Liver (tissue), 8 donors: ENCODE measurements at regions not wholly inside any gene's neighbourhood (a gene's known extent, or its start where the extent isn't known, plus 50 kb on each side); places are given as distances from the start of the nearest gene placed in this dataset.

Source experiments
- DNase-seq: peaks from one replicate; pipeline ENCODE4 v3.0.0-alpha.2; 2017; ENCODE audit warnings: low spot score
- H3K27ac ChIP-seq, 2 donors: one replicate each; pipeline ENCODE4 v1.7.0; 2013; ENCODE audit warnings: inconsistent platforms in 2 of 2, low read length in 2 of 2, control low read depth in 1 of 2, low read depth in 1 of 2, mild to moderate bottlenecking in 1 of 2
- H3K27me3 ChIP-seq, 4 donors: one replicate each; pipeline versions ENCODE4 v1.6.1 to v1.7.0; 2013; ENCODE audit warnings: low read length in 3 of 4, inconsistent platforms in 1 of 4, mild to moderate bottlenecking in 1 of 4, moderate library complexity in 1 of 4; ENCODE audit not compliant: control insufficient read depth in 4 of 4, insufficient read depth in 4 of 4
- H3K36me3 ChIP-seq, 4 donors: one replicate each; pipeline versions ENCODE4 v1.6.1 to v1.7.0; 2013; ENCODE audit warnings: low read length in 3 of 4, mild to moderate bottlenecking in 3 of 4, low read depth in 1 of 4, moderate library complexity in 1 of 4; ENCODE audit not compliant: control insufficient read depth in 4 of 4, insufficient read depth in 3 of 4
- H3K4me1 ChIP-seq, 4 donors: one replicate each; pipeline versions ENCODE4 v1.6.1 to v1.7.0; 2013; ENCODE audit warnings: low read length in 3 of 4, mild to moderate bottlenecking in 3 of 4, moderate library complexity in 1 of 4; ENCODE audit not compliant: control insufficient read depth in 4 of 4, insufficient read depth in 4 of 4
- H3K4me3 ChIP-seq, 3 donors: one replicate each; pipeline versions ENCODE4 v1.6.1 to v1.7.0; 2013; ENCODE audit warnings: low read length in 3 of 3, control low read depth in 1 of 3, low read depth in 1 of 3, mild to moderate bottlenecking in 1 of 3
- H3K9ac ChIP-seq, 2 donors: one replicate each; pipeline ENCODE4 v1.7.0; 2013; ENCODE audit warnings: low read length in 2 of 2, mild to moderate bottlenecking in 2 of 2, moderate library complexity in 2 of 2, control low read depth in 1 of 2, low read depth in 1 of 2
- H3K9me3 ChIP-seq, 4 donors: one replicate each; pipeline versions ENCODE4 v1.6.1 to v1.7.0; 2013; ENCODE audit warnings: low read length in 3 of 4; ENCODE audit not compliant: control insufficient read depth in 4 of 4
- ATF3 ChIP-seq: IDR thresholded peaks from 2 replicates; pipeline ENCODE4 v1.6.1; 2016; ENCODE audit warnings: antibody characterized with exemption
- FOXA1 ChIP-seq: IDR thresholded peaks from 2 replicates; pipeline ENCODE4 v1.6.1; 2016; ENCODE audit warnings: antibody characterized with exemption
- GABPA ChIP-seq, 2 donors: IDR thresholded peaks in 1 of 2; conservative IDR thresholded peaks in 1 of 2; 2 replicates each; pipeline ENCODE4 v1.6.1; 2016; ENCODE audit warnings: antibody characterized with exemption in 2 of 2, mild to moderate bottlenecking in 1 of 2, moderate library complexity in 1 of 2
- JUND ChIP-seq, 2 donors: IDR thresholded peaks; 2 replicates each; pipeline ENCODE4 v1.6.1; 2016; ENCODE audit warnings: antibody characterized with exemption in 2 of 2
- RXRA ChIP-seq, 2 donors: IDR thresholded peaks; 2 replicates each; pipeline ENCODE4 v1.6.1; 2017 to 2018; ENCODE audit warnings: antibody characterized with exemption in 2 of 2, mild to moderate bottlenecking in 1 of 2
- SP1 ChIP-seq: IDR thresholded peaks from 2 replicates; pipeline ENCODE4 v1.6.1; 2018; ENCODE audit warnings: antibody characterized with exemption, mild to moderate bottlenecking
- TAF1 ChIP-seq: conservative IDR thresholded peaks from 2 replicates; pipeline ENCODE4 v1.6.1; 2016; ENCODE audit warnings: antibody characterized with exemption, mild to moderate bottlenecking
- YY1 ChIP-seq: IDR thresholded peaks from 2 replicates; pipeline ENCODE4 v1.6.1; 2016; ENCODE audit warnings: antibody characterized with exemption, mild to moderate bottlenecking
- WGBS: extraction: QIAGEN DNeasy Blood & Tissue Kit; methylation state at CpG from one replicate; pipeline ENCODE4 v1.1.7; 2013; 5-methylcytosine and 5-hydroxymethylcytosine counted together
- TF ChIP-seq, protein P1 (sequence below): IDR thresholded peaks from 2 replicates; pipeline ENCODE4 v1.6.1; 2016; ENCODE audit warnings: antibody characterized with exemption
- TF ChIP-seq, protein P2 (sequence below): fragments of 150-350 bp; IDR thresholded peaks from 2 replicates; pipeline ENCODE4 v1.5.1; 2017; ENCODE audit warnings: improper control_type of control experiment, low read depth, low read length; ENCODE audit not compliant: missing input control
- donor health status: healthy.
- donor health status: healthy.
- donor health status: healthy.
- donor health status: healthy.
- donor health status: healthy.

- no peak overlapping the region for H3K4me3 ChIP-seq
- H3K9ac ChIP-seq: no peak overlapping the region
- 91% methylated on average over 19 of the region's 19 CpGs for WGBS
- no peaks in the 10 kb centered on the region for H3K27me3 ChIP-seq
- no peaks in the 10 kb centered on the region for H3K36me3 ChIP-seq
- peaks cover 16 to 52% (median 45%) of the 10 kb centered on the region in 4 donors for H3K4me1 ChIP-seq
- H3K9me3 ChIP-seq: no peaks in the 10 kb centered on the region
- no peak for DNase-seq
- no peak overlapping the region for H3K27ac ChIP-seq
- TF ChIP-seq, protein P1, sequence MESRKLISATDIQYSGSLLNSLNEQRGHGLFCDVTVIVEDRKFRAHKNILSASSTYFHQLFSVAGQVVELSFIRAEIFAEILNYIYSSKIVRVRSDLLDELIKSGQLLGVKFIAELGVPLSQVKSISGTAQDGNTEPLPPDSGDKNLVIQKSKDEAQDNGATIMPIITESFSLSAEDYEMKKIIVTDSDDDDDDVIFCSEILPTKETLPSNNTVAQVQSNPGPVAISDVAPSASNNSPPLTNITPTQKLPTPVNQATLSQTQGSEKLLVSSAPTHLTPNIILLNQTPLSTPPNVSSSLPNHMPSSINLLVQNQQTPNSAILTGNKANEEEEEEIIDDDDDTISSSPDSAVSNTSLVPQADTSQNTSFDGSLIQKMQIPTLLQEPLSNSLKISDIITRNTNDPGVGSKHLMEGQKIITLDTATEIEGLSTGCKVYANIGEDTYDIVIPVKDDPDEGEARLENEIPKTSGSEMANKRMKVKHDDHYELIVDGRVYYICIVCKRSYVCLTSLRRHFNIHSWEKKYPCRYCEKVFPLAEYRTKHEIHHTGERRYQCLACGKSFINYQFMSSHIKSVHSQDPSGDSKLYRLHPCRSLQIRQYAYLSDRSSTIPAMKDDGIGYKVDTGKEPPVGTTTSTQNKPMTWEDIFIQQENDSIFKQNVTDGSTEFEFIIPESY: no peak
- no peak for TF ChIP-seq JUND (IDR thresholded peaks at IDR 0.05)
These were observed 226.7 kb downstream of the TEX29 start for GRCh38 chr13:111546921-111547675.

- no peaks in the 10 kb centered on the region for H3K36me3 ChIP-seq
- DNase-seq: no peak
- H3K9ac ChIP-seq: no peak overlapping the region
- H3K4me1 ChIP-seq: peaks cover 11 to 49% (median 40%) of the 10 kb centered on the region in 4 donors
- TF ChIP-seq FOXA1 (no peak), YY1 (no peak), GABPA (IDR thresholded peaks at IDR 0.05 in 1 of 2, conservative IDR thresholded peaks at IDR 0.05 in 1 of 2) (no peak), ATF3 (no peak), JUND (IDR thresholded peaks at IDR 0.05) (no peak), RXRA (IDR thresholded peaks at IDR 0.05) (no peak), SP1 (no peak), TAF1 (no peak)
- TF ChIP-seq, protein P2, sequence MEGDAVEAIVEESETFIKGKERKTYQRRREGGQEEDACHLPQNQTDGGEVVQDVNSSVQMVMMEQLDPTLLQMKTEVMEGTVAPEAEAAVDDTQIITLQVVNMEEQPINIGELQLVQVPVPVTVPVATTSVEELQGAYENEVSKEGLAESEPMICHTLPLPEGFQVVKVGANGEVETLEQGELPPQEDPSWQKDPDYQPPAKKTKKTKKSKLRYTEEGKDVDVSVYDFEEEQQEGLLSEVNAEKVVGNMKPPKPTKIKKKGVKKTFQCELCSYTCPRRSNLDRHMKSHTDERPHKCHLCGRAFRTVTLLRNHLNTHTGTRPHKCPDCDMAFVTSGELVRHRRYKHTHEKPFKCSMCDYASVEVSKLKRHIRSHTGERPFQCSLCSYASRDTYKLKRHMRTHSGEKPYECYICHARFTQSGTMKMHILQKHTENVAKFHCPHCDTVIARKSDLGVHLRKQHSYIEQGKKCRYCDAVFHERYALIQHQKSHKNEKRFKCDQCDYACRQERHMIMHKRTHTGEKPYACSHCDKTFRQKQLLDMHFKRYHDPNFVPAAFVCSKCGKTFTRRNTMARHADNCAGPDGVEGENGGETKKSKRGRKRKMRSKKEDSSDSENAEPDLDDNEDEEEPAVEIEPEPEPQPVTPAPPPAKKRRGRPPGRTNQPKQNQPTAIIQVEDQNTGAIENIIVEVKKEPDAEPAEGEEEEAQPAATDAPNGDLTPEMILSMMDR: no peak
- TF ChIP-seq, protein P1: no peak
- no peaks in the 10 kb centered on the region for H3K9me3 ChIP-seq
- no peak overlapping the region for H3K4me3 ChIP-seq
- WGBS: 95% methylated on average over 40 of the region's 40 CpGs
- no peaks in the 10 kb centered on the region for H3K27me3 ChIP-seq
- no peak overlapping the region for H3K27ac ChIP-seq
These were observed 227.4 kb downstream of the TEX29 start for GRCh38 chr13:111547726-111548273.
